K562 (cell line): ENCODE measurements at regions not wholly inside any gene's neighbourhood (a gene's known extent, or its start where the extent isn't known, plus 50 kb on each side); places are given as distances from the start of the nearest gene placed in this dataset.

Experiments
- ATAC-seq: fragments of 200-7000 bp; cut with Tn5 transposase; 3 replicates; pipeline ENCODE4 v1.9.1; 2020; ENCODE audit warnings: moderate library complexity
- BruUV-seq: library from RNA; stranded (reverse); fragments of 400-500 nt; replicated peaks from 2 replicates; lab custom pipeline; 2021; lab: Mats Ljungman, UMichigan
- CTCF ChIA-PET: fragments of 300-600 bp; formaldehyde crosslinking; extraction: SDS; loops from one replicate; lab custom pipeline; 2021; ENCODE audit warnings: low intra/inter-chr PET ratio; lab: Yijun Ruan, JAX
- POLR2A ChIA-PET: fragments of 300-600, 350-650 bp; sonication (Branson Sonifier 250); formaldehyde crosslinking; extraction: SDS; loops from one replicate; lab custom pipeline; 2021; ENCODE audit warnings: antibody characterized with exemption, inconsistent platforms; lab: Yijun Ruan, JAX
- DNase-seq, 4 experiments: peaks; one replicate each; pipeline versions ENCODE4 v3.0.0 to v3.0.0-alpha.2; 2011 to 2018; ENCODE audit warnings: low spot score in 3 of 4, mixed read lengths in 3 of 4; ENCODE audit errors: extremely low read depth in 1 of 4
- FAIRE-seq: peaks from 2 replicates; lab custom pipeline; 2011; peaks lifted over from hg19 to GRCh38; lab: Jason Lieb, UNC
- H2AFZ ChIP-seq: 2 replicates; pipeline ENCODE4 v1.6.0; 2011; ENCODE audit warnings: low read depth, low read length, control low read depth, inconsistent platforms
- H3K27ac ChIP-seq: fragments of 200-600 bp; 3 replicates; pipeline ENCODE4 v1.8.0; 2011; ENCODE audit warnings: low read depth, mild to moderate bottlenecking, control low read depth, inconsistent platforms, low read length, moderate library complexity, mixed read lengths; ENCODE audit errors: extremely low read depth
- H3K27me3 ChIP-seq, 2 experiments: fragments of 300-600 bp in 1 of 2; 2 replicates in 1 of 2; 3 replicates in 1 of 2; pipeline versions ENCODE4 v1.6.0 to v1.8.0; 2011; ENCODE audit warnings: inconsistent platforms in 2 of 2, low read length in 2 of 2, mild to moderate bottlenecking in 1 of 2, mixed read lengths in 1 of 2, moderate library complexity in 1 of 2; ENCODE audit not compliant: control insufficient read depth in 2 of 2, insufficient read depth in 2 of 2
- H3K36me3 ChIP-seq: fragments of 300-600 bp; 3 replicates; pipeline ENCODE4 v1.8.0; 2011; ENCODE audit warnings: mild to moderate bottlenecking, low read length, inconsistent platforms; ENCODE audit not compliant: control insufficient read depth, insufficient read depth
- H3K4me1 ChIP-seq, 2 experiments: fragments of 200-600 bp in 1 of 2; replicated peaks in 1 of 2; 2 replicates in 1 of 2; 3 replicates in 1 of 2; pipeline versions ENCODE4 v1.5.1 to v1.8.0; 2011; ENCODE audit warnings: inconsistent platforms in 2 of 2, low read length in 2 of 2, mild to moderate bottlenecking in 1 of 2, mixed read lengths in 1 of 2, moderate library complexity in 1 of 2; ENCODE audit not compliant: control insufficient read depth in 2 of 2, insufficient read depth in 2 of 2
- H3K4me2 ChIP-seq: 2 replicates; pipeline ENCODE4 v1.6.1; 2011; ENCODE audit warnings: low read length, control low read depth, inconsistent platforms, mixed read lengths; ENCODE audit not compliant: insufficient read depth
- H3K4me3 ChIP-seq: fragments of 200-600 bp; sonication (generic), shearing (Covaris generic); 2 replicates; pipeline ENCODE4 v1.5.1; 2016; ENCODE audit warnings: control low read depth, inconsistent platforms
- H3K79me2 ChIP-seq: fragments of 200-600 bp; 3 replicates; pipeline ENCODE4 v1.8.0; 2011; ENCODE audit warnings: low read length, inconsistent platforms; ENCODE audit not compliant: control insufficient read depth, insufficient read depth
- H3K9ac ChIP-seq, 2 experiments: 2 replicates each; pipeline versions ENCODE4 v1.6.0 to v1.6.1; 2011; ENCODE audit warnings: low read depth in 2 of 2, low read length in 2 of 2, control low read depth in 1 of 2, inconsistent platforms in 1 of 2, mild to moderate bottlenecking in 1 of 2, mixed read lengths in 1 of 2; ENCODE audit not compliant: insufficient read depth in 1 of 2
- H3K9me1 ChIP-seq: one replicate; pipeline ENCODE4 v1.6.0; 2011; ENCODE audit warnings: inconsistent platforms, mild to moderate bottlenecking, low read length, moderate library complexity; ENCODE audit not compliant: control insufficient read depth, insufficient read depth
- H3K9me3 ChIP-seq: replicated peaks from 2 replicates; pipeline ENCODE4 v1.5.1; 2011; ENCODE audit warnings: low read depth, low read length, inconsistent platforms; ENCODE audit not compliant: control insufficient read depth, insufficient read depth
- H4K20me1 ChIP-seq: replicated peaks from 2 replicates; pipeline ENCODE4 v1.6.1; 2011; ENCODE audit warnings: low read length, inconsistent platforms, mixed read lengths; ENCODE audit not compliant: control insufficient read depth, insufficient read depth
- CEBPG ChIP-seq, 3 experiments: fragments of 200-800 bp in 1 of 3; sonication (Bioruptor generic) in 1 of 3; sonication (generic) in 1 of 3; formaldehyde crosslinking in 1 of 3; IDR thresholded peaks in 2 of 3; conservative IDR thresholded peaks in 1 of 3; 2 replicates each; pipeline versions ENCODE4 v1.6.1 to v1.8.0; 2016 to 2022; ENCODE audit warnings: missing compliant biosample characterization in 2 of 3, missing genetic modification characterization in 2 of 3, mild to moderate bottlenecking in 1 of 3, missing genetic modification reagents in 1 of 3
- CHD4 ChIP-seq: fragments of 200-600 bp; sonication (generic); IDR thresholded peaks from 3 replicates; pipeline ENCODE4 v1.6.1; 2012; ENCODE audit warnings: low read depth, mild to moderate bottlenecking, mixed read lengths, low read length, inconsistent platforms; ENCODE audit not compliant: insufficient read depth, insufficient replicate concordance, poor library complexity, severe bottlenecking
- CREBBP ChIP-seq: IDR thresholded peaks from one replicate; pipeline ENCODE4 v1.6.1; 2012; ENCODE audit warnings: low read depth, mild to moderate bottlenecking, control low read depth, inconsistent platforms, low read length
- CSDE1 ChIP-seq, 2 experiments: fragments of 450-650 bp; IDR thresholded peaks; 2 replicates each; pipeline ENCODE4 v1.6.1; 2016; ENCODE audit warnings: mild to moderate bottlenecking in 1 of 2
- HCFC1 ChIP-seq: IDR thresholded peaks from 2 replicates; pipeline ENCODE4 v1.6.1; 2012; ENCODE audit warnings: low read depth, low read length, improper control_type of control experiment
- L3MBTL2 ChIP-seq: fragments of 450-650 bp; IDR thresholded peaks from 2 replicates; pipeline ENCODE4 v1.6.1; 2016; ENCODE audit warnings: mild to moderate bottlenecking, moderate library complexity
- NR2C1 ChIP-seq, 2 experiments: fragments of 450-650 bp; IDR thresholded peaks; 2 replicates each; pipeline ENCODE4 v1.6.1; 2017; ENCODE audit warnings: mild to moderate bottlenecking in 2 of 2, antibody characterized with exemption in 1 of 2, inconsistent platforms in 1 of 2, missing compliant biosample characterization in 1 of 2, missing genetic modification characterization in 1 of 2
- SAP30 ChIP-seq: fragments of 200-600 bp; sonication (generic); IDR thresholded peaks from 2 replicates; pipeline ENCODE4 v1.6.1; 2012; ENCODE audit warnings: borderline replicate concordance, low read depth, mild to moderate bottlenecking, moderate library complexity, low read length, control low read depth, inconsistent platforms; ENCODE audit not compliant: insufficient read depth, poor library complexity, severe bottlenecking
- SMC3 ChIP-seq: conservative IDR thresholded peaks from 2 replicates; pipeline ENCODE4 v1.6.1; 2011; ENCODE audit warnings: low read depth, low read length, improper control_type of control experiment; ENCODE audit not compliant: insufficient read depth
- TCF7 ChIP-seq: sonication (generic); IDR thresholded peaks from 2 replicates; pipeline ENCODE4 v1.6.1; 2016; ENCODE audit warnings: antibody characterized with exemption, borderline replicate concordance
- WGBS: fragments of 100-300 bp; shearing (Covaris generic); methylation state at CpG from one replicate; pipeline ENCODE4 v1.1.6; 2016; ENCODE audit warnings: low coverage, mixed read lengths; ENCODE audit not compliant: insufficient coverage; ENCODE audit errors: missing lambda C conversion rate; 5-methylcytosine and 5-hydroxymethylcytosine counted together
- in situ Hi-C: fragments of 300-500 bp; cut with MboI; formaldehyde crosslinking; loops from 4 replicates; pipeline ENCODE4 v1.15.0; 2018; ENCODE audit warnings: inconsistent platforms, mixed read lengths
- intact Hi-C: fragments of 100-400 bp; cut with micrococcal nuclease; formaldehyde crosslinking; loops from 2 replicates; pipeline ENCODE4 v1.14.2; 2022
- TF ChIP-seq, protein P1 (sequence below): fragments of 250-450 bp; sonication (Bioruptor Pico); IDR thresholded peaks from 2 replicates; pipeline ENCODE4 v1.4.0; 2020; ENCODE audit warnings: borderline replicate concordance
- TF ChIP-seq, protein P2 (sequence below): sonication (generic); formaldehyde crosslinking; IDR thresholded peaks from 2 replicates; pipeline ENCODE4 v1.8.1; 2023; ENCODE audit warnings: mild to moderate bottlenecking, missing genetic modification reagents

DNA sequence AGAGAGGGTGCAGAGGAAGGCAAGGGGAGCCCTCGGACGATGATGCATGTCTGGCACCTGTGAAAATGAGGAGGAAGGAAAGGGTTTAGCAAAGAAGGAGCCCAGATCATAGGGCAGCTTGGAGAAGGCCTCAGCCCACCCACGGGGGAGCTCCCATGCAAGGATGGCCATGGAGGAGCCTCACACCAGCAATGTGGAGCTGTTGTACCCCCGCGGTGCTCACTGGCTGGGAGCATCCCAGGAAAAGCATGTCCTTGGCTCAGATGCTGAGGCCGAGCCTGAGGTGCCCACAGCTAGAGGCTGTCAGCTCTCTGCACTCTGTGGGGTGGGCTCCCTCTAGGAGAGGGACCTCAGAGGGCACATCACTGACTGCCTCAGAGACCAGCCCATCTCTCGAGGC is 622.6 kb downstream of the AACS start:
- H4K20me1 ChIP-seq = no peaks in the 10 kb centered on the region
- no peak for TF ChIP-seq CEBPG (CRISPR knock-in tag; IDR thresholded peaks at IDR 0.05)
- TF ChIP-seq CEBPG (tag; conservative IDR thresholded peaks at IDR 0.05 in 1 of 2, IDR thresholded peaks at IDR 0.05 in 1 of 2) = no peak
- no peak for TF ChIP-seq L3MBTL2
- no peak for TF ChIP-seq SMC3
- TF ChIP-seq HCFC1 = no peak
- TF ChIP-seq SAP30 = no peak
- no peak for TF ChIP-seq CHD4
- TF ChIP-seq, protein P1, sequence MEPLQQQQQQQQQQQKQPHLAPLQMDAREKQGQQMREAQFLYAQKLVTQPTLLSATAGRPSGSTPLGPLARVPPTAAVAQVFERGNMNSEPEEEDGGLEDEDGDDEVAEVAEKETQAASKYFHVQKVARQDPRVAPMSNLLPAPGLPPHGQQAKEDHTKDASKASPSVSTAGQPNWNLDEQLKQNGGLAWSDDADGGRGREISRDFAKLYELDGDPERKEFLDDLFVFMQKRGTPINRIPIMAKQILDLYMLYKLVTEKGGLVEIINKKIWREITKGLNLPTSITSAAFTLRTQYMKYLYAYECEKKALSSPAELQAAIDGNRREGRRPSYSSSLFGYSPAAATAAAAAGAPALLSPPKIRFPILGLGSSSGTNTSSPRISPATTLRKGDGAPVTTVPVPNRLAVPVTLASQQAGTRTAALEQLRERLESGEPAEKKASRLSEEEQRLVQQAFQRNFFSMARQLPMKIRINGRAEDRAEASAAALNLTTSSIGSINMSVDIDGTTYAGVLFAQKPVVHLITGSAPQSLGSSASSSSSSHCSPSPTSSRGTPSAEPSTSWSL (CRISPR knock-in tag) = no peak
- TF ChIP-seq TCF7 = no peak
- no peak for TF ChIP-seq CREBBP
- TF ChIP-seq, protein P2, sequence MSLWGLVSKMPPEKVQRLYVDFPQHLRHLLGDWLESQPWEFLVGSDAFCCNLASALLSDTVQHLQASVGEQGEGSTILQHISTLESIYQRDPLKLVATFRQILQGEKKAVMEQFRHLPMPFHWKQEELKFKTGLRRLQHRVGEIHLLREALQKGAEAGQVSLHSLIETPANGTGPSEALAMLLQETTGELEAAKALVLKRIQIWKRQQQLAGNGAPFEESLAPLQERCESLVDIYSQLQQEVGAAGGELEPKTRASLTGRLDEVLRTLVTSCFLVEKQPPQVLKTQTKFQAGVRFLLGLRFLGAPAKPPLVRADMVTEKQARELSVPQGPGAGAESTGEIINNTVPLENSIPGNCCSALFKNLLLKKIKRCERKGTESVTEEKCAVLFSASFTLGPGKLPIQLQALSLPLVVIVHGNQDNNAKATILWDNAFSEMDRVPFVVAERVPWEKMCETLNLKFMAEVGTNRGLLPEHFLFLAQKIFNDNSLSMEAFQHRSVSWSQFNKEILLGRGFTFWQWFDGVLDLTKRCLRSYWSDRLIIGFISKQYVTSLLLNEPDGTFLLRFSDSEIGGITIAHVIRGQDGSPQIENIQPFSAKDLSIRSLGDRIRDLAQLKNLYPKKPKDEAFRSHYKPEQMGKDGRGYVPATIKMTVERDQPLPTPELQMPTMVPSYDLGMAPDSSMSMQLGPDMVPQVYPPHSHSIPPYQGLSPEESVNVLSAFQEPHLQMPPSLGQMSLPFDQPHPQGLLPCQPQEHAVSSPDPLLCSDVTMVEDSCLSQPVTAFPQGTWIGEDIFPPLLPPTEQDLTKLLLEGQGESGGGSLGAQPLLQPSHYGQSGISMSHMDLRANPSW (CRISPR knock-in tag) = no peak
- no peak for TF ChIP-seq NR2C1 (IDR thresholded peaks at IDR 0.05)
- TF ChIP-seq NR2C1 (tag; IDR thresholded peaks at IDR 0.05) = no peak
- no peak for TF ChIP-seq CSDE1 (IDR thresholded peaks at IDR 0.05)
- no peak overlapping the region for H3K4me2 ChIP-seq
- no peak overlapping the region for H3K9ac ChIP-seq
- no peaks in the 10 kb centered on the region for H3K36me3 ChIP-seq
- no peaks in the 10 kb centered on the region for H3K27me3 ChIP-seq
- H3K9me3 ChIP-seq = no peaks in the 10 kb centered on the region
- intact Hi-C loops = no loop called here
- POLR2A ChIA-PET = no interaction called here
- no peaks in the 10 kb centered on the region for H3K79me2 ChIP-seq
- no peak for ATAC-seq
- H3K27ac ChIP-seq = no peak overlapping the region
- no TSS peak for BruUV-seq
- no peaks in the 10 kb centered on the region for H3K4me1 ChIP-seq
- no peak for FAIRE-seq
- no peak for DNase-seq
- CTCF ChIA-PET = no interaction called here
- in situ Hi-C loops = no loop called here
- no peak overlapping the region for H2AFZ ChIP-seq
- H3K4me3 ChIP-seq = no peak overlapping the region
- WGBS = 0% methylated on average over 6 of the region's 7 CpGs
- H3K9me1 ChIP-seq = no peaks in the 10 kb centered on the region
